Muscle of back (tissue), 3 donors: ENCODE measurements at regions not wholly inside any gene's neighbourhood (a gene's known extent, or its start where the extent isn't known, plus 50 kb on each side); places are given as distances from the start of the nearest gene placed in this dataset.
A peak's percentile ranks its signal among the peaks of the same experiment; 100 is the strongest.
"Not testable (repeated sequence)": the region's sequence is repeated elsewhere in the genome, so short reads cannot be mapped to it uniquely, and the experiment has no call there.

Source experiments
- DNase-seq, 3 donors: peaks; one replicate each; pipeline versions ENCODE4 v3.0.0 to v3.0.0-alpha.2; 2013

GRCh38 chr10:33956322-33956721, 621.9 kb upstream of the NRP1 start:
- DNase-seq = not testable (repeated sequence)

DNA sequence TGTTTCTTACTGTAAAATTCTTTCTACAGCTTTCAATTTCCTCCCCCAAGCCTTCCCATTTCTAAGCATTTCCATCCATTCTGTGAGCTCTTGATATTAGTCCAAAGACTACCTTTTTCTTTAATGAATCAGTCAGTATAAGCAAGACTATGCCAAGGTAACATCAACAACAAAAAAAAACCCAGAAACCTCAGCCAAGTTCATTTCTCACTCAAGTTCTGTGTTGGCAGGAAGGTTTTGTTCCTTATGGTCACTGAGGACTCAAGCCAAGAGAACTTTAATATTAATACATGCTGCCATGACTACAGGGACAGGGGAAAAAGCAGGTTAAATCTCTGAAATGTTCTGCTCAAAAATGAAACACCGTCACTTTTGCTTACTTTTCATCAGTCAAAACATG, 621.2 kb upstream of the NRP1 start:
- DNase-seq = no peak

GRCh38 chr10:33952692-33953360, 618.4 kb upstream of the NRP1 start:
- DNase-seq = peak in 1 of 3 donors; percentile 21

- no peak for DNase-seq
These were observed 615.7 kb upstream of the NRP1 start for GRCh38 chr10:33950206-33950605.

DNA sequence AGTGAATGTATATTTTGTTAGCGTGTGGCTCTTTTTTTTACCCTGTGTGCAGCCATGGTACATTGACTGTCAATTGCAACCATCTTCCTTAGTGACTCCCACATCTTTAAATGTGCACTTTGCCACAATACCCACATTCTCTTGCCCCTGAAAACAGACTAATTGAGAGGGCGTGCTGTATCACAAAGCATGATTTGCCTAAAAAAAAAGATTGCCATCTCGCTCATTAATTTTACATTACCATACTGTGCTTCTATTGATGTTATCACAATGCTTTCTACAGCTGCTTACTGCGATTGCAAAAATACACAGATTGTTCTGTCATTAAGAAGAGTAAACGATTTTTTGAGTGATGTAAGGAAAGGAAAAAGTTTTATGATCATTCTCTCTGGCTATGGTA, 613.1 kb upstream of the NRP1 start:
- no peak for DNase-seq

- DNase-seq = no peak
These were observed 610.6 kb upstream of the NRP1 start for GRCh38 chr10:33945051-33945450.

DNA sequence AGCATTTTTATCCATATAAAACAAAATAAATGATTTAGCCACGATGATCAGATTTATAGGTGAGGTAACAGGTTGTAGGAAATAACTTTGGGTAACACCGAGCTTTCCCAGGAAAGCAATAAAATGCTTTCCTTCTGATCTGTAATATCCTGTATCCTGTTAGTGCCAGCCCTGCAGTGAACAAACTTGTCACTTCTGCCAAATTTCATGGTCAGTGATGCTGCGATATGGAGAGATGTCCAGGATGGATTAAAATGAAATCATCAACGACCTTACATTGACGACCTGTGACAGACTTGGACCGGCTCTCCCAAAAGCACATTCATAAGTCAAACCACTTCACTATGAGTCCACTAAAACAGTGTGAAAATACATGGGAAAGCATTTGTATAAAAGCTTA, 608.0 kb upstream of the NRP1 start:
- DNase-seq = no peak

DNA sequence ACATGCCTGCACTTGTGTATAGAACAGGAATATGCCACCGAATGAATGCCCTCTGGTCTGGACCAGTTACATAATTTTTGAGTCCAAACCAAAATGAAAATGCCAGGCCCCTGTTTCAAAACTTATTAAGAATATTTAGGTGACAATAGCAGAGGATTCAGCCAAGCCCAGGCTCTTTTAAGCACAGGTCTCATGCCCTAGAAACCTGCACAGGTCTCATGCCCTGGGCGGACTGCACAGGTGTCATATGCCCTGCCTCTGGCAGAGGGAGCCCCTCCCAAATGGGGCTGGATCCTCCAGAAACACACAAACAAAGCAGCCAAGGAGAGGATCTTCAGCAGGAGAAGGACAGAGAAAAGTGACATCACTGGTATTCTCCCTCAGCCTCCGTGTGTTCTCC, 605.4 kb upstream of the NRP1 start:
- DNase-seq = no peak

DNA sequence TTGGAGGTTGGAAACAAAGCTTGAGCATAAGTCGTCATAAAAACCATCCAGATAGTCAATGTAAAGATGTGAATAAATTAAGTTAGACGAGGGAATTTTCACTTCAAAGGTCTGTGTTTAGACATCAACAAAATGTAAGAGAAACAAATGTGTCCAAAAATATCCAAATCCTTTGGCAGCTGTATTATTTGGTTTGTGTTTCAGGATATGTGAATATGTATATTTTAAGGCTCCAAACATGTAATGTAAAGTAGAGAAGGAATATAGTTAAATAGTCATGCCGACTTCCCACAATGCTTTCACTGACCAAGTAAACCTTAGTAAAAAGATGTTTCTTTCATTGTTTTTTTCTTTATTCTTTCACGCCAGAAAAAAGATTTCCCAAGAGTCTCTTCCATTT, 604.9 kb upstream of the NRP1 start:
- no peak for DNase-seq

- DNase-seq = no peak
These were observed 603.5 kb upstream of the NRP1 start for GRCh38 chr10:33938001-33938400.

DNA sequence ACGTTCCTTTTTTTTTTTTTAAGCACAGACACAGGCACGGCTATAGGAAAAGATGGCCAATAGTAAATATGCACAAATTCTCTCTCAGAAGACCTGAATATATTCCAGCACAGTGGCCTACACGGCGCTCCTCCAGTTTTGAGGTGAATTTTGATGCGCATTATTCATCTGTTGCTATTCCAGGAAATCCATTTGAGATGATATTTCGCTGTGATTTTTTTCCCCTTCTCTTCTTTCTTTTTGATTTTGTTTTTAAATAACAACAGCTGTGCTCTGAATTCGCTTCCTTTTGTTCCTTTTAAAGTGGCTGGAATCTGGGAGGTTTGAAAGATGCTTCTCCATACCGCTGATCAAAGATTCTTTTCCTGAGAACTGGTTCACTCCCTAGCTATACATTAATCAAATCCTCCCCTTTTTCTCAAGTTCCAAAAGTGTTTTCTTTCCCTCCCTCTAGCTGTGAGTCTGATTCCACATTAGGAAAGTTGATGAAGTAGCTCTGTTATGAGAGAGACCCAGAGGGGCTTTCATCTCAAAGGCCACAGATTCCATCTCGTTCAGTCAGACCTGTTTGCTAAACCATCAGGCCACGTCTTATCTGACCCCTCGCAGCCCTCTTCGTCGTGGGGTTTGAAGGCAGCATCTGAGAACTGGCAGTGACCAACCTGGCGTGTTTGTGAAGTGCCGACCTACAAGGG, 602.7 kb upstream of the NRP1 start:
- no peak for DNase-seq

DNA sequence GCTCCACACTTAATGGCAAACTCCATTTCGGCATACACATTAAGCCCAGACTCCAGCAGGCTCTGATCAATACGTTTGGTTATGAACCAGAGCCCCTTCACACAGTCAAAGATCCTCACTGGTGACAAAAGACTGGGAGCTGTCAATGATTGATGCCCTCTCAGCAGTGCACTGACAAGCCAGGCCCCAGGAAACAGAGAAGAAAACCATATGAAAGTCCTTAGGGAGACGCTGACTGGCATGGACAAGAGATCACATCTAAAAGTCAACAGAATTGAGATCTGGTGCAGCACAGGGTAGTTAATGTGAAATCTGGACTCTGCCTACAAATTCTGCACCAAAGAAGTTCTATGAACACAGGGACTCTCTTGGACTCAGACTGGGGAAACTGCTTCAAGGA, 600.9 kb upstream of the NRP1 start:
- no peak for DNase-seq

- DNase-seq = no peak
These were observed 595.6 kb upstream of the NRP1 start for GRCh38 chr10:33930079-33930478.

- DNase-seq = no peak
These were observed 592.9 kb upstream of the NRP1 start for GRCh38 chr10:33927347-33927746.

GRCh38 chr10:33921970-33922605, 587.6 kb upstream of the NRP1 start:
- no peak for DNase-seq

DNA sequence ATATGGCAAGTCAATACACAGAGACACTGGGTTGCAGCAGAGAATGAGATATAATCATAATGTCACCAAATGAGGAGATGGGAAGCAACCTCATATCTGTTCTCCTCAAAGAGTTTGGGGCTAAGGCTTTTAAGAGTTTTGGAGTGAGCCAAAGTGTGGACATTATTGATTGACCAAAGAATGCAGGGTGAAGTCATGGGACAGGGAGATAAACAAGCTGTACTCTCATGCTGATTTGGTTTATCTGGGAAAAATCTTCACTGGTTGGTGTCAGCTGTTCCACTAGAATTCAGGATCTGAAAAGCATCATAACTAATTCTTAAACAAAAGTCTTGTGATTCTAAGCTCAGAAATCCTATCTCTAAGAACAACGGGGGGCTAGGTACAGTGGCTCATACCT, 585.9 kb upstream of the NRP1 start:
- DNase-seq = no peak

DNA sequence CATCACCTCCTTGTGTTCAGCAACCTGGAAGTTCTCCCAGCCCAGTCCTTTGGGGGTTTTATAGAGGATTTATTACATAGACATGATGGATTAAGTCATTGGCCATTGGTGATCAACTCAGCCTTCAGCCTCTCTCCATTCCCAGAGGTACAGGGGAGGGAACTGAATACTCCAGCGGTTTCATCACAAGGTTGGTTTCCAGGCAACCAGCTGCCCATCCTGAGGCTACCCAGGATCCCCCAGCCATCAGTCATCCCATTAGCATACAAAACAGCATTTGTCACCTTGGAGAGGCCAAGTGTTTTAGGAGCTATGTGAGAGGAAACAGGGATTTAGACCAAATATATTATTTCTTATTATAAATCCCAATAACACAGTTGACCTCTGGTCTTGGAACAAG, 584.8 kb upstream of the NRP1 start:
- DNase-seq = no peak

GRCh38 chr10:33917069-33917780, 582.8 kb upstream of the NRP1 start:
- DNase-seq = peak in 1 of 3 donors; percentile 34

DNA sequence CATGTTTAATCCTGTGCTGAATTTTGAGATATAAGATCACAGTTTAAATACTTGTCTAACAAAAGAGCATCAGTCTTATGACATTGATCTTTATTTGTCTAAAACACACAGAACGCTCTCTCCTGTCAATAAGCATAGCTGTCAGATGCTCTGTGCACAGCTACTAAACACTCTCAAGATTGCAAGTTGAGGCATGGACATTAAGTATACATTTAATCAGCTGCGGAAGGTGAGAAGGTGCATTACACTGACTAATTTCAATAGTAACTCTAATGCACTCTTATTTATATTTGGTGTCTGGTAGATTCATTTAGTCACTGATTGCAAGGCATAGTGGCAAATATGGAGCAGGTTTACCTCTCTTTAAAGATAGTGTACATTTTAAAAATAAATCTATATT, 580.3 kb upstream of the NRP1 start:
- DNase-seq = no peak

- no peak for DNase-seq
These were observed 578.7 kb upstream of the NRP1 start for GRCh38 chr10:33913194-33913593.

DNA sequence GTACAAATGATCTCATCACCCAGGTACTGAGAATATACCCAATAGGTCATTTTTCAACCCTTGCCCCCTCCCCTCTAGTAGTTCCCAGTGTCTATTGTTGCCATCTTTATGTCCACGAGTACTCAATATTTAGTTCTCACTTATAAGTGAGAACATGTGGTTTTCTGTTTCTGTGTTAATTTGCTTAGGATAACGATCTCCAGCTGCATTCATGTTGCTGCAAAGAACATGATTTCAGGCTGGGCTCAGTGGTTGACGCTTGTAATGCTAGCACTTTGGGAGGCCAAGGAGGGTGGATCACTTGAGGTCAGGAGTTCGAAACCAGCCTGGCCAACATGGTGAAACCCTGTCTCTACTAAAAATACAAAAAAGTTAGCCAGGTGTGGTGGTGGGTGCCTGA, 575.0 kb upstream of the NRP1 start:
- not testable (repeated sequence) for DNase-seq

DNA sequence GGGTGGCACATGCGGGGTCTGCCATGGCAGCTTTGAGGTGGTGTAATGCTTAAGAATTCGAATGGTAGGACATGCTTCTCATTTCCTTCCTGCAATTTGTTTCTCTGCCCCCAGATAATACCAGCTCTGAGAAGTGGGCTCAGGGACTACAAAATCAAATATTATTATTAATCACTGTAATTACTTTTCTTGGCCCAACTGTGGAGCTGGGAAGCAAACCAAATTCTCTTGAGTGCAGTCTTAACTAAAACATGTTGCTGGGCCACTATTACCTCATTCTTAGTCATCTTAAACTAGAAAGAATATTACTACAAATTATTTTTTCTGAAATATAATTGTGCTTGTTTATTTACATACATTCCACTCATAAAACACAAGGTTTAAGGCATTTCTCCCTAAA, 566.7 kb upstream of the NRP1 start:
- peak in 1 of 3 donors; percentile 49 for DNase-seq

DNA sequence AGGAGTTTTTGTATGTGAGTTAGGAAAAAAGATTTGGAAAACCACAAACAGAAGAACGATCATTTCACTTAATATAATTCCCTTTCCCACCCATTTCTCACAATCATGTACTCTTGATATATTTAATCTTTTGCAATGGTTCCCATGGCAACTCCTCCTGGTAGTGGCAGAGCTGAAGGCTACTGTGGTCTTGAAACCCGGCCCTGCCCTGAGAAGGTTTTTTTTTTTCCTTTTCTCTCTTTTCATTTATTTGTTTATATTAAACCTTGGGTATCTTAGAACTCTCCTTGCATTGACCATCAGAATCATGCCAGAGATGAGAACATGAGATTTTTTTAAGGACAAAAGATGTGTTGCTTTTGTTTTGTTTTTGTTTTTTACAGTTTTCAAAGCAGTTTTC, 566.1 kb upstream of the NRP1 start:
- no peak for DNase-seq
